ENCODE measurements at regions not wholly inside any gene's neighbourhood (a gene's known extent, or its start where the extent isn't known, plus 50 kb on each side); places are given as distances from the start of the nearest gene placed in this dataset.

DNA sequence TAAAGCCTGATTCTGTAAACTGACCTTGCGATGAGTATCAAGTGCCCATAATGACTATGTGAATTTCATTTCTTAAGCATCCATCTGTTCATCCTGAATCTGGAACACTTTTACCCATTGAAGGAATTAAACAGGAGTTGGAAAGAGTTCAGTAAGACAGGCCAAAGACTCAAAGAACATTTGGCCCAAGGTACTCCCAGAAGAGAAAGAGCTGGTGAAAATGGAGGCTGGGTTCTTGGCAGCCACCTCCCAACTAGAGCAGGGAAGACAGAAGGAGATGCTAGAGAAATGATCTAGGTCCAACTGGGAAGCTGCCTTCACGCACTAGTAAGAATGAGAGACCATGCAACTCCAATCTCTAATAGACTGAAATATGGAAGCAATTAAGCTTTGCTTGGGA is 57.1 kb upstream of the ADRA1D start:
- no peak overlapping the region for H3K9ac ChIP-seq
- no peak overlapping the region for H3K4me2 ChIP-seq
- H3K27me3 ChIP-seq: no peaks in the 10 kb centered on the region
- TF ChIP-seq Cebpa-rat (IDR thresholded peaks at IDR 0.05): no peak
- H3K4me1 ChIP-seq: no peaks in the 10 kb centered on the region
- H3K27ac ChIP-seq: no peak overlapping the region
- H3K4me3 ChIP-seq: no peak overlapping the region
- H3K36me3 ChIP-seq: no peaks in the 10 kb centered on the region
- H3K9me3 ChIP-seq: peaks cover 14% of the 10 kb centered on the region
- no peaks in the 10 kb centered on the region for H4K20me1 ChIP-seq

DNA sequence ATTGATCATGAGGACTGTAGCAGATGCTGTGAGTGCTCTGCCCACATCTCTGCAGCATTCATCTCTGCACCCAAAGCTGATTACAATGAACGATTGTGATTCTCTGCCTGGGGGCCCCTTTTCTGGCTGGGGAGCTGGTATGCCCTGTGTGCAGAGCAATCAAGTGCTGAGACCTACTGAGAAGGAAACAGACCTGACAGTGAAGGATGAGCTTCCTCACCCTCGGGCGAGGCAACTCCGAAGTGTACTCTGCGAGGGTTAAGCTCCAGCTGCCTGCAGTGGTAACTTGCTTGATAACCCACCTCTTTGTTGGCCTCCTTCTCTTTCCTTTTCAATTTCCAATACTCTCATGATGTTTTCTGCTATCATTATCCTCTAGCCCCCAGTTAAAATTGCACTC is 56.0 kb upstream of the ADRA1D start:
- Histone ChIP-seq H4K20me1 (no peaks in the 10 kb centered on the region), H3K27me3 (no peaks in the 10 kb centered on the region), H3K9me3 (peaks cover 3% of the 10 kb centered on the region; the same call in 1 of the 2 replicates), H3K27ac (no peak overlapping the region), H3K36me3 (no peaks in the 10 kb centered on the region), H3K4me2 (no peak overlapping the region), H3K4me1 (no peaks in the 10 kb centered on the region), H3K4me3 (no peak overlapping the region), H3K9ac (no peak overlapping the region)
- TF ChIP-seq Cebpa-rat (IDR thresholded peaks at IDR 0.05): no peak

DNA sequence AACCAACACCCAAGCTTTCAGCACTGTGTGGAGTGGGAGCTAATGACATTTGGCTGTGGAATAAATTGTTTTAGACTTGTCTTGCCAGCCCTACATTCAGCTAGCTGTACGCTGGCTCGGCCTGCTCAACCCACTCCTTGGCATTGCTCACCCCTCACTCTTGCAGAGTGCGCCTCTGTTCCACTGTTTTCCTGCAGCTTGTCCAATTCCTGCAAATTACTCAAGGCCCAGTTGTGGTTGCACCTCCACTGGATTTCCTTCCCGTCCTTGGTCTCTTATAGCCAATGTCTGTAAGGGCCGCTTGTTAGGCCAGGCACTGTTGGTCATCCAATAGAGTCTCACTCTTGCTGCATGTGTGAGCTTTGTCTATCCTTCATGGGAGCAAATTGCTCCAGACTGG is 55.5 kb upstream of the ADRA1D start:
- H3K4me1 ChIP-seq: no peaks in the 10 kb centered on the region
- H3K9ac ChIP-seq: no peak overlapping the region
- no peak overlapping the region for H3K4me2 ChIP-seq
- no peaks in the 10 kb centered on the region for H3K27me3 ChIP-seq
- no peaks in the 10 kb centered on the region for H3K9me3 ChIP-seq
- no peaks in the 10 kb centered on the region for H4K20me1 ChIP-seq
- no peak overlapping the region for H3K27ac ChIP-seq
- no peak for TF ChIP-seq Cebpa-rat (IDR thresholded peaks at IDR 0.05)
- no peak overlapping the region for H3K4me3 ChIP-seq
- no peaks in the 10 kb centered on the region for H3K36me3 ChIP-seq

GRCh38 chr20:4303136-4303535 is 54.0 kb upstream of the ADRA1D start:
- H3K36me3 ChIP-seq: no peaks in the 10 kb centered on the region
- no peaks in the 10 kb centered on the region for H3K4me1 ChIP-seq
- H3K9me3 ChIP-seq: no peaks in the 10 kb centered on the region
- no peaks in the 10 kb centered on the region for H4K20me1 ChIP-seq
- no peak overlapping the region for H3K9ac ChIP-seq
- no peak overlapping the region for H3K27ac ChIP-seq
- no peaks in the 10 kb centered on the region for H3K27me3 ChIP-seq
- no peak overlapping the region for H3K4me3 ChIP-seq
- H3K4me2 ChIP-seq: no peak overlapping the region
- no peak for TF ChIP-seq Cebpa-rat (IDR thresholded peaks at IDR 0.05)

GRCh38 chr20:4300921-4301320 is 51.8 kb upstream of the ADRA1D start:
- Histone ChIP-seq H3K9me3 (no peaks in the 10 kb centered on the region; the same call in 1 of the 2 replicates), H3K36me3 (no peaks in the 10 kb centered on the region), H3K27ac (no peak overlapping the region), H3K27me3 (no peaks in the 10 kb centered on the region), H3K9ac (no peak overlapping the region), H3K4me3 (no peak overlapping the region), H3K4me2 (no peak overlapping the region), H4K20me1 (no peaks in the 10 kb centered on the region), H3K4me1 (peaks cover 9% of the 10 kb centered on the region)
- no peak for TF ChIP-seq Cebpa-rat (IDR thresholded peaks at IDR 0.05)

DNA sequence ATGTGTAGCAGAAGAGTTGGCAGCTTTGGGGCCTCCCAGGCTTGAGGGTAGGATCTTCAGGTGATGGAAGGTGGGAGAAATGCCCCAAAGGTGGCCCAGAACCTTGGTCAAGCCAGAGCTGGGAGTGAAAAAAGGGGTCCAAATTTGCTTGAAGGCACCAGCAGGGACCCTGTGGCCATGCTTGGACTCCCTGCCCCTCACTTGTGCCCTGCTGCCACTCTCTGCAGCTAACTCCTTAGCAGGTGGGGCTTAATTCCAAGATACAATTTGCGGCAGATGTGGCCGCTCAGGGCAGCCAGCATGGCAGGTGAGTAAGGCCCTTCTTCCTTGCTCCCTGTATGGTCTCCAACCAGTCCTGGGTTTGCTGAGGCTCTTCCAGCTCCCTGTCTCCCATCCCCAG is 51.3 kb upstream of the ADRA1D start:
- Histone ChIP-seq H4K20me1 (no peaks in the 10 kb centered on the region), H3K9me3 (no peaks in the 10 kb centered on the region; the same call in 1 of the 2 replicates), H3K36me3 (no peaks in the 10 kb centered on the region), H3K9ac (no peak overlapping the region), H3K27me3 (no peaks in the 10 kb centered on the region), H3K4me3 (no peak overlapping the region), H3K27ac (no peak overlapping the region), H3K4me2 (no peak overlapping the region), H3K4me1 (peaks cover 9% of the 10 kb centered on the region)
- no peak for TF ChIP-seq Cebpa-rat (IDR thresholded peaks at IDR 0.05)

DNA sequence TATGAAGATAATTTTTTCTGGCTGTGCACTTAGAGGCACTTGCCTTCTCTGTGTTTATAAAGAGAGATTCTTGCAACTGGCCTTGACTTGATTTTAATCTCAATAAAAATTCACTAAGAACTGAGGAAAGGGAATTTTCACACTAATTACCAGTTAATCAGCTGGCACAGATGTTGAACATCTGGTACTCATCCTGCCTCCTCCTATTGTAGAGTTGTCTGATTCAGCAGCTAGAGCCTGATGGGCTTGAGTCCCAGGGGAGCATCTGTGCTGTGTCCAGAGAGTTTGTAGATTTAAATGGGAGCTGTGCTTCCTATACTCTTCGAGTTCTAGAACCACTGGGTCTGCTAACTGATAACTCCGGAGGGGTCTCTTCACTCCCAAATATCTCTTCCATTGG is 50.7 kb upstream of the ADRA1D start:
- no peak for TF ChIP-seq Cebpa-rat (IDR thresholded peaks at IDR 0.05)
- H3K9me3 ChIP-seq: no peaks in the 10 kb centered on the region; the same call in 1 of the 2 replicates
- H3K27me3 ChIP-seq: no peaks in the 10 kb centered on the region
- H3K27ac ChIP-seq: no peak overlapping the region
- no peak overlapping the region for H3K4me3 ChIP-seq
- peaks cover 9% of the 10 kb centered on the region for H3K4me1 ChIP-seq
- H3K36me3 ChIP-seq: no peaks in the 10 kb centered on the region
- H3K9ac ChIP-seq: no peak overlapping the region
- no peaks in the 10 kb centered on the region for H4K20me1 ChIP-seq
- H3K4me2 ChIP-seq: no peak overlapping the region

- no peaks in the 10 kb centered on the region for H3K36me3 ChIP-seq
- no peak overlapping the region for H3K4me2 ChIP-seq
- no peaks in the 10 kb centered on the region for H3K27me3 ChIP-seq
- no peak for TF ChIP-seq Cebpa-rat (IDR thresholded peaks at IDR 0.05)
- H4K20me1 ChIP-seq: no peaks in the 10 kb centered on the region
- H3K4me3 ChIP-seq: no peak overlapping the region
- H3K9me3 ChIP-seq: no peaks in the 10 kb centered on the region; the same call in 1 of the 2 replicates
- peaks cover 9% of the 10 kb centered on the region for H3K4me1 ChIP-seq
- H3K27ac ChIP-seq: no peak overlapping the region
- H3K9ac ChIP-seq: no peak overlapping the region
These were observed 50.1 kb upstream of the ADRA1D start for GRCh38 chr20:4299216-4299615.

Measured in BLaER1 (cell line).